Cardiac muscle cell (in vitro differentiated cells and primary cell): ENCODE measurements at regions not wholly inside any gene's neighbourhood (a gene's known extent, or its start where the extent isn't known, plus 50 kb on each side); places are given as distances from the start of the nearest gene placed in this dataset.

Experiments used
- DNase-seq, 2 donors: peaks; one replicate each; pipeline versions ENCODE4 v3.0.0 to v3.0.0-alpha.2; 2010 to 2017; ENCODE audit warnings: low read depth in 1 of 2, low spot score in 1 of 2
- H3K27ac ChIP-seq: fragments of 200-600 bp; sonication (generic); 2 replicates; pipeline ENCODE4 v1.5.1; 2016
- H3K27me3 ChIP-seq: fragments of 200-600 bp; sonication (generic); 2 replicates; pipeline ENCODE4 v1.6.0; 2016; ENCODE audit warnings: control low read depth
- H3K36me3 ChIP-seq: fragments of 200-600 bp; sonication (generic); 2 replicates; pipeline ENCODE4 v1.5.1; 2016; ENCODE audit warnings: control low read depth
- H3K4me1 ChIP-seq: fragments of 200-600 bp; sonication (generic); 2 replicates; pipeline ENCODE4 v1.8.1; 2017; ENCODE audit warnings: low read depth, mild to moderate bottlenecking, mixed run types
- H3K4me3 ChIP-seq: fragments of 200-600 bp; sonication (generic); 2 replicates; pipeline ENCODE4 v1.5.1; 2016; ENCODE audit warnings: mild to moderate bottlenecking
- H3K9me3 ChIP-seq: fragments of 200-600 bp; sonication (generic); 2 replicates; pipeline ENCODE4 v1.5.1; 2017; ENCODE audit warnings: low read depth, mild to moderate bottlenecking, control low read depth
- CTCF ChIP-seq: IDR thresholded peaks from 2 replicates; pipeline ENCODE4 v1.5.1; 2012; ENCODE audit warnings: low read depth, mild to moderate bottlenecking, low read length

- H3K4me1 ChIP-seq: no peaks in the 10 kb centered on the region
- H3K4me3 ChIP-seq: no peak overlapping the region
- no peak for DNase-seq
- H3K9me3 ChIP-seq: no peaks in the 10 kb centered on the region
- no peak overlapping the region for H3K27ac ChIP-seq
- no peak for TF ChIP-seq CTCF
- H3K36me3 ChIP-seq: no peaks in the 10 kb centered on the region
- H3K27me3 ChIP-seq: no peaks in the 10 kb centered on the region
Observed at GRCh38 chr14:42299692-42300091, 693.0 kb downstream of the LRFN5 start.

- Histone ChIP-seq H3K27me3 (no peaks in the 10 kb centered on the region), H3K9me3 (no peaks in the 10 kb centered on the region), H3K4me1 (no peaks in the 10 kb centered on the region), H3K36me3 (no peaks in the 10 kb centered on the region), H3K4me3 (no peak overlapping the region), H3K27ac (no peak overlapping the region)
- no peak for TF ChIP-seq CTCF
- no peak for DNase-seq
Observed at GRCh38 chr14:42293180-42293579, 686.5 kb downstream of the LRFN5 start.

- Histone ChIP-seq H3K27me3 (no peaks in the 10 kb centered on the region), H3K27ac (no peak overlapping the region), H3K4me1 (no peaks in the 10 kb centered on the region), H3K4me3 (no peak overlapping the region), H3K9me3 (no peaks in the 10 kb centered on the region), H3K36me3 (no peaks in the 10 kb centered on the region)
- DNase-seq: no peak
- TF ChIP-seq CTCF: no peak
Observed at GRCh38 chr14:42277840-42278239, 671.2 kb downstream of the LRFN5 start.

- no peak overlapping the region for H3K27ac ChIP-seq
- no peak for DNase-seq
- H3K27me3 ChIP-seq: no peaks in the 10 kb centered on the region
- H3K4me1 ChIP-seq: no peaks in the 10 kb centered on the region
- TF ChIP-seq CTCF: no peak
- no peaks in the 10 kb centered on the region for H3K36me3 ChIP-seq
- no peak overlapping the region for H3K4me3 ChIP-seq
- H3K9me3 ChIP-seq: no peaks in the 10 kb centered on the region
Observed at GRCh38 chr14:42269234-42269633, 662.6 kb downstream of the LRFN5 start.

- DNase-seq: no peak
Observed at GRCh38 chr14:42248131-42248530, 641.5 kb downstream of the LRFN5 start.

More at GRCh38 chr14:42248131-42248530, 641.5 kb downstream of the LRFN5 start:
- TF ChIP-seq CTCF: no peak
- H3K36me3 ChIP-seq: no peaks in the 10 kb centered on the region
- no peaks in the 10 kb centered on the region for H3K4me1 ChIP-seq
- no peak overlapping the region for H3K4me3 ChIP-seq
- no peaks in the 10 kb centered on the region for H3K9me3 ChIP-seq
- H3K27ac ChIP-seq: no peak overlapping the region
- no peaks in the 10 kb centered on the region for H3K27me3 ChIP-seq
